Stimulated activated CD8-positive, alpha-beta memory T cell treated with anti-CD3 and anti-CD28 coated beads, Interleukin-4, amount 100 ng/mL, for 1 hour (primary cell): ENCODE measurements at regions not wholly inside any gene's neighbourhood (a gene's known extent, or its start where the extent isn't known, plus 50 kb on each side); places are given as distances from the start of the nearest gene placed in this dataset.
"Not testable (repeated sequence)": the region's sequence is repeated elsewhere in the genome, so short reads cannot be mapped to it uniquely, and the experiment has no call there.

Source experiments
- DNase-seq, 2 donors: peaks; one replicate each; pipeline ENCODE4 v3.0.0-alpha.2; 2020; ENCODE audit warnings: low read depth in 2 of 2, low spot score in 1 of 2

DNA sequence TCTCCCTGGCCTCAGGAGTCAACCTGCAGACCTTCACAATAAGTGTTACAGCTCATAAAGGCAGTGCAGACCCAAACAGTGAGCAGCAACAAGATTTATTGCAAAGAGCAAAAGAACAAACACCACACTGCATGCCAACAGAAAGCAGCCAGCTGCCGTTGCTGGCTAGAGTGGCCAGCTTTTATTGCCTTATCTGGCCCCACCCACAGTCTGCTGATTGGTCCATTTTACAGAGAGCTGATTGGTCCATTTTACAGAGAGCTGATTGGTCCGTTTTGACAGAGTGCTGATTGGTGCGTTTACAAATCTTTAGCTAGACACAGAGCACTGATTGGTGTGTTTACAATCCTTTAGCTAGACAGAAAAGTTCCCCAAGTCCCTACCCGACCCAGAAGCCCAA, 885.9 kb upstream of the SPRY2 start:
- DNase-seq = not testable (repeated sequence)

- no peak for DNase-seq
Observed at GRCh38 chr13:81224209-81224833, 883.4 kb upstream of the SPRY2 start.

DNA sequence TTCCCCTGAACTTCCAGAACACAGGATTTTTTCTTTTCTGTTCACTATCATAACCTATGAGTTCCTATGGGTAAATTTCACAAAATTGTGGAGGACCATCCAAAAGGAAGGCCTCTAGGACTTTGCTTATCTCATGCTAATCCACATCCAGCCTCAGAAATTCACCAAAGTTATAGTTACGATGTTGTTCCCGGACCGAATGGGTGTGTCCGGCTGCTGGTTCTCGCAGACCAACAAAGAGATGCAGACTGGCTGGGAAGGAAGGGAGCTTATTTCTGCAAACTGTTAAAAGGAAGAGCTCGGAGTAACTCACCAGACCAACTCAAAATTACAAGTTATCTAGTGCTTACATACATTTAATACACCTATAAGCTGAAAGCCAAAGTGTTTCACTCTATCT, 882.9 kb upstream of the SPRY2 start:
- DNase-seq = no peak

- no peak for DNase-seq
Observed at GRCh38 chr13:81211713-81212112, 870.8 kb upstream of the SPRY2 start.

DNA sequence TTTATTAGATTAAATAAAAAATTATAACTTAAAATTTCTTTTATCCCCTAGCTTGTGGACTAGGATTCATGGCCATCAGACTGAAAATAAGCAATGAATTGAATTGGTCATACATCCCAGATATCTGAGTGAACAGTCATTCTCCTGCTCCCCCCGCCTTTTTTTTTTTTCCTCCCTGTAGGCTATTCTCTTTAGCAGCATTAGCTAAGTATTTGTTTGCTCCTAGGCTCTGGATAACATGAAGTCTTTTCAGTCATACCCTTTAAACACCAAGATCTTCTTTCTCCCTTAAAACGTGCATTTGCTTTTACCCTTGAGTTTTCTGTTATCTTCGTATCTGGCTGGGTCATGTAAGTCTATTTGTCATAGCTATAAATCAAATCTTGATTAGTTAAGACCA, 866.7 kb upstream of the SPRY2 start:
- no peak for DNase-seq

DNA sequence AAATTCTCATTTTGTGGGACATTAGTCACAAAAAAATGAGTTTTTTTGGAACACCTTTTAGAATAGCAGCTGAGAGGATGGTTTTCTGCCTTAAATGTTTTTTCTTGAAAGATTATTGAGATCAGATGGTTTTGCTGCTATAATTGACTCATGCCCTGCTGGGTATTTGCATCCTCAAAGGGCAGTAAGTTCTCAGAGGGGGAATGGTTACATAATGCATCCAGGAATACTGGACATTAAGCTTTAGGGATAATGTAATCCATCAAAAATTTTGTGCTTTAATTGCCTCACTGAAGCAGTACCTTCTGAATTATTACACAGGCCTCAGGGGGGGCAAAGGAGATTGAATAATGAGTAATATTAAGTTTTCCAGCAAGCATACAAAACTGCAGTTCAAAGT, 866.3 kb upstream of the SPRY2 start:
- no peak for DNase-seq

DNA sequence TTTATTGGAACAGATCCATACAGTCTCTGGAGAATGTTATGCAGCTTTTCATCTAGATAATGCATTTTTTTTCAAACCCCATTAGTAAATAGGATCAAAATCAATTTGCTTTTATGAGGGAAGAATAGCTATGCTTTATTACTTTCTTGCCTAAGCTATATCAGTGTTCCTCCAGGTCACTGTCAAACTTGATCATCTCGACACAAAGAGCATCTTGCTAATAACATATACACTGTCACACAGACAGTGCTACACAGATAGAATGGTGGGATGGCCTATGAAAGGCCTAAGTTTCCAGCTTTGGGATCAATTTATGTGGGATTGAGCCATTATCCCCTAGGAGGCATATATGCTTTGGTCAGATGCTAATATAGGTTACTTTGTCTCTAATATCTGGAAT, 862.9 kb upstream of the SPRY2 start:
- no peak for DNase-seq

- DNase-seq = no peak
Observed at GRCh38 chr13:81199956-81200355, 859.0 kb upstream of the SPRY2 start.

DNA sequence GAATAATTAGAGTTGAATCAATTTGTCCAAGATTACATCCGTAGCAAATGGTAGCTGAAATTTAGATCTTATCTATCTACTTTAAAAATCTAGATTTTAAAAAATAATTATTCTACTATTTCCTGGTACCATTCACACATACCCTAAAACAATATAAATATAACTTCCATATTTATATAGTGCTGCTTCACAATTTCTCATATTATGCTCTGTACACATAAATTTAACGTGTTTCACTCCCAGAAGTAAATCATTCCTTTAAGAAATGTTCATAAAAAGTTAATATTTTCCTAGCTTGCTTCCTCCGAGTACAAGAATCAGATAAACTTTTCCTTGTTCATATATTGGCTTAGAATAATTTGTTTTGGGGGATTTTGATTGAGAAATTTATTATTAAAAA, 857.0 kb upstream of the SPRY2 start:
- DNase-seq = no peak

DNA sequence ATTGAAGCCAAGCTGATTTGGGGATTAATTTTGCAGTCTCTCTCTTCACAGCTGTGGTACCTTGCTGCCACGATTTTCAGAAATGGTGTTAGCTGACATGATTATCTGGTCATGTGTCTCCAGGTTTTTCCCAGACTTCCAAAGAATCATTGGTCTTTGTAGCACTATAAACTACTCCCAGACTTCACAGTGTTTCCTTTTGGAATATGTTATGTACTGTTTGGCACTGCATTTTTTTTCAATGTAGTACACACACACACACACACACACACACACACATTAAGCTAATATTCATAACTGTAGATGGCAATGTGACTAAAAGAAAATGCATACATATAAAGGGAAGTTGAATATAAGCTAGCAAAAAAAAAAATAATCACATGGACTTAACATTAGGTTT, 856.6 kb upstream of the SPRY2 start:
- DNase-seq = no peak

- no peak for DNase-seq
Observed at GRCh38 chr13:81194362-81194761, 853.4 kb upstream of the SPRY2 start.

GRCh38 chr13:81184556-81185265, 843.8 kb upstream of the SPRY2 start:
- DNase-seq = no peak

GRCh38 chr13:81172603-81173002, 831.7 kb upstream of the SPRY2 start:
- DNase-seq = no peak

- no peak for DNase-seq
Observed at GRCh38 chr13:81171065-81171647, 830.2 kb upstream of the SPRY2 start.

DNA sequence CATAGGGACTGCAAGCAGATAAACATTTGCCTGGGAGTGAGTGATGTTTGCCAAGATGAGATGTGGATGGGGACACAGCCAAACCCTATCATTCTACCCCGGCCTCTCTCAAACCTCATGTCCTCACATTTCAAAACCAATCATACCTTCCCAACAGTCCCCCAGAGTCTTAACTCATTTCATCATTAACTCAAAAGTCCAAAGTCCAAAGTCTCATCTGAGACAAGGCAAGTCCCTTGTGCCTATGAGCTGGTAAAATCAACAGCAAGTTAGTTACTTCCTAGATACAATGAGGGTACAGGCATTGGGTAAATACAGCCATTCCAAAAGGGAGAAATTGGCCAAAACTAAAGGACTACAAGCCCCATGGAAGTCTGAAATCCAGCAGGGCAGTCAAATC, 822.9 kb upstream of the SPRY2 start:
- not testable (repeated sequence) for DNase-seq

GRCh38 chr13:81153478-81153877, 812.6 kb upstream of the SPRY2 start:
- DNase-seq = no peak

- DNase-seq = no peak
Observed at GRCh38 chr13:81148822-81149221, 807.9 kb upstream of the SPRY2 start.

GRCh38 chr13:81146576-81146975, 805.6 kb upstream of the SPRY2 start:
- DNase-seq = not testable (repeated sequence)

DNA sequence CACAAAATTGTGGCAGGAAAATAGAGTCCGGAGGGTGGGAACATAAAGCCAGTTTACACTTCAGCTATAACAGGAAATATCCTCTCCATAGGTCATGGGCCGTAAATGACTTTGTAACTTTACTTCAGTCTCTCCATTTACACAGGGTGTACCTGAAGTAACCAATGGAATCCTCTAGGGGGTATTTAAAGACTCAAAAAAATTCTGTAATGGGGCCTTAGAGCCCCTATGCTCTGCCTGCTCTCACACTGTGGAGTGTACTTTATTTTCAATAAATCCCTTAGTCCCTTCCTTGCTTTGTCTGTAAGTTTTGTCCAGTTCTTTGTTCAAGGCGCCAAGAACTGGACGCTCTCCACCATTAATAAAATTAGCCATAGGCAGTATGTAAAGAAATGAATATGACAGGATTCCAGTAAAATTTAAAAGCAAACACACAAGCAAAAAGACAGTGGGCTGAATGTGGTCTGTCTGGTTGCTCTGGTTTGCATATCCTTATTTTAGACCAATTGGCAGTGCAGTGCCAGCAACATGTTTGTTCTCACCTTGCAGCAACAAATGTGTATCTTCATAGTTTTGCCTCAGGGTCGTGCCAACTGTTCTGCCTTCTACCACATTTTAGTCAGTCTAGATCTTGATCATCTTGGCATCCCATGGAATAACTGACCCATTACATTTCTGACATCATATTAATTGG, 801.5 kb upstream of the SPRY2 start:
- DNase-seq = no peak

- no peak for DNase-seq
Observed at GRCh38 chr13:81140675-81141074, 799.7 kb upstream of the SPRY2 start.

GRCh38 chr13:81139987-81140386, 799.1 kb upstream of the SPRY2 start:
- no peak for DNase-seq

DNA sequence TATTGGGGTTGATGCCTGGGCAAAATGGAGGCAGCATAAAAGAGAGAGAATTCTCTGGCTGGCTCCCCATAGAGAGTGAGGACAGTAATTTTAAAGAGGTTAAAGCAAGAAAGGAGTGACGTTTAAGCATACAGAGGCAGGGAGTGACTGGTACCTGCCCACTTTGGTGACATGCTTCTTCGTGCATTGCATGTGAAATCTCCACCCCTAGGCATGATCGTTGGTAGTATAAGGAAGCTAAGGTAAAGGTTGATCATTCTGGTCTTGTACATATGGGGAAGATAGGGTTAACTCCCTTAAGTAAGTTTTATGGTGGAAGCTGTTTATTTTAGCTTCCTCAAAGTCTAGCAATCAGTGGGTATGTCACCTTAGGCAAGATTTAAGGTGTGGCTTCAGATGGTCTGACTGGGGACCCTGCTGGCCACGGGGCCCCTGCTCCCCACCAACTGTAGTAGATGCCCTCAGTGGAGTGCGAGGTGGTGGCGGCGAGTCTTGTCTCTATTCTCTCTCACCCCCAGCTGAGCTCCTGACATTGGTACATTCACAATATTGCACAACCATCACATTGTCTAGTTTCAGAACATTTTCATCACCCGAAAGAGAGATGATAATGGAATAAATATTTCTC, 797.5 kb upstream of the SPRY2 start:
- no peak for DNase-seq
